Activated CD8-positive, alpha-beta T cell treated with anti-CD3 and anti-CD28 coated beads for 36 hours (primary cell): ENCODE measurements at regions not wholly inside any gene's neighbourhood (a gene's known extent, or its start where the extent isn't known, plus 50 kb on each side); places are given as distances from the start of the nearest gene placed in this dataset.
"Not testable (repeated sequence)": the region's sequence is repeated elsewhere in the genome, so short reads cannot be mapped to it uniquely, and the experiment has no call there.

Experiments used
- ATAC-seq: fragments of 200-7000 bp; cut with Tn5 transposase; one replicate; pipeline ENCODE4 v1.10.0; 2021; ENCODE audit warnings: mild to moderate bottlenecking, moderate library complexity
- CTCF ChIA-PET: fragments of 350-600 bp; sonication (Branson Sonifier 250); formaldehyde crosslinking; loops from one replicate; lab custom pipeline; 2021; ENCODE audit warnings: antibody characterized with exemption; lab: Charles Lee
- POLR2A ChIA-PET: fragments of 350-600 bp; sonication (Branson Sonifier 250); formaldehyde crosslinking; loops from one replicate; lab custom pipeline; 2021; ENCODE audit warnings: antibody characterized with exemption; lab: Charles Lee
- DNase-seq: peaks from one replicate; pipeline ENCODE4 v3.0.0-alpha.2; 2020
- H3K27ac Mint-ChIP-seq: one replicate; pipeline ENCODE4 v1.8.0; 2021; ENCODE audit warnings: mild to moderate bottlenecking, mixed read lengths
- H3K27me3 Mint-ChIP-seq: one replicate; pipeline ENCODE4 v1.8.0; 2021; ENCODE audit warnings: mixed read lengths
- H3K36me3 Mint-ChIP-seq: one replicate; pipeline ENCODE4 v1.8.0; 2021; ENCODE audit warnings: low read depth, mixed read lengths
- H3K4me1 Mint-ChIP-seq: one replicate; pipeline ENCODE4 v1.8.0; 2021; ENCODE audit warnings: low read depth, mixed read lengths
- H3K4me3 Mint-ChIP-seq: one replicate; pipeline ENCODE4 v1.8.0; 2021; ENCODE audit warnings: mild to moderate bottlenecking, moderate library complexity, mixed read lengths
- H3K9me3 Mint-ChIP-seq: one replicate; pipeline ENCODE4 v1.8.0; 2021; ENCODE audit warnings: mixed read lengths
- CTCF ChIP-seq: fragments of 200-600 bp; IDR thresholded peaks from one replicate; pipeline ENCODE4 v1.8.0; 2022; ENCODE audit warnings: antibody characterized with exemption, mild to moderate bottlenecking
- intact Hi-C: fragments of 100-400 bp; cut with micrococcal nuclease; formaldehyde crosslinking; loops from one replicate; pipeline ENCODE4 v1.10.0; 2022

GRCh38 chr18:71233177-71233576 is 944.3 kb downstream of the SOCS6 start:
- Mint-ChIP-seq H3K27me3 (no peaks in the 10 kb centered on the region), H3K36me3 (no peaks in the 10 kb centered on the region), H3K4me3 (no peak overlapping the region), H3K27ac (no peak overlapping the region), H3K4me1 (no peaks in the 10 kb centered on the region), H3K9me3 (no peaks in the 10 kb centered on the region)
- intact Hi-C loops, result no loop called here
- ATAC-seq (no peak), DNase-seq (no peak)
- TF ChIP-seq CTCF, result no peak
- ChIA-PET CTCF (no interaction called here), POLR2A (no interaction called here)

- ChIA-PET POLR2A (no interaction called here), CTCF (no interaction called here)
- Mint-ChIP-seq H3K27ac (no peak overlapping the region), H3K4me3 (no peak overlapping the region), H3K4me1 (no peaks in the 10 kb centered on the region), H3K27me3 (no peaks in the 10 kb centered on the region), H3K9me3 (no peaks in the 10 kb centered on the region), H3K36me3 (no peaks in the 10 kb centered on the region)
- intact Hi-C loops, result no loop called here
- no peak for TF ChIP-seq CTCF
- DNase-seq (no peak), ATAC-seq (no peak)
Observed at GRCh38 chr18:71223486-71223885, 934.6 kb downstream of the SOCS6 start.

- no peaks in the 10 kb centered on the region for H3K9me3 Mint-ChIP-seq
- DNase-seq (no peak), ATAC-seq (no peak)
- H3K27ac Mint-ChIP-seq, result no peak overlapping the region
- no peak overlapping the region for H3K4me3 Mint-ChIP-seq
- POLR2A ChIA-PET, result no interaction called here
- no peaks in the 10 kb centered on the region for H3K4me1 Mint-ChIP-seq
- CTCF ChIA-PET, result no interaction called here
- intact Hi-C loops, result no loop called here
- H3K27me3 Mint-ChIP-seq, result no peaks in the 10 kb centered on the region
- H3K36me3 Mint-ChIP-seq, result no peaks in the 10 kb centered on the region
- no peak for TF ChIP-seq CTCF
Observed at GRCh38 chr18:71221405-71221804, 932.6 kb downstream of the SOCS6 start.

GRCh38 chr18:71212739-71213138 is 923.9 kb downstream of the SOCS6 start:
- intact Hi-C loops, H3K9me3 Mint-ChIP-seq, H3K27me3 Mint-ChIP-seq: not testable (repeated sequence)

GRCh38 chr18:71212222-71212621 is 923.4 kb downstream of the SOCS6 start:
- no peaks in the 10 kb centered on the region for H3K27me3 Mint-ChIP-seq
- no peaks in the 10 kb centered on the region for H3K36me3 Mint-ChIP-seq
- POLR2A ChIA-PET, result no interaction called here
- no peaks in the 10 kb centered on the region for H3K4me1 Mint-ChIP-seq
- peaks cover 6% of the 10 kb centered on the region for H3K9me3 Mint-ChIP-seq
- TF ChIP-seq CTCF, result no peak
- DNase-seq, result no peak
- no peak overlapping the region for H3K27ac Mint-ChIP-seq
- H3K4me3 Mint-ChIP-seq, result no peak overlapping the region
- no peak for ATAC-seq
- CTCF ChIA-PET, result no interaction called here
- intact Hi-C loops, result no loop called here

More at GRCh38 chr18:71212739-71213138, 923.9 kb downstream of the SOCS6 start:
- H3K4me1 Mint-ChIP-seq, DNase-seq, ATAC-seq, CTCF ChIA-PET, H3K4me3 Mint-ChIP-seq, H3K36me3 Mint-ChIP-seq, POLR2A ChIA-PET, H3K27ac Mint-ChIP-seq: not testable (repeated sequence)

DNA sequence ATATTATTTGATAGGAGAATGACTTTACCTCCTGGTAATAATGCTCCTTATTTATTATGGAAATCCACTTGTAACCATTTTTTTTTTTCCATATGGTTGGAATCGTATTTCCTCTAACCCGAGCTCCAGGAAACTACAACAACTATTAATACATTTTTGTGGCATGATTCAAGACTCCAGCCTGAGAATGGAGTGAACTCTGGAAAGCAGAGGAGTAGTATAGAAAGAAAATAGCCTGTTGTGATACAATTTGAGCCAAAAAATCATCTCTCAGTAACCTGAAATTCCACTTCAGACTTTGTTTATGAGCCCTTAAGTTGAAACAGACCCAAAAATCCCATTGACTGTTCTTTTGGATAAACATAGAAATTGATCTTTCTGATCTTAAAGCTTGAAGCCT is 921.1 kb downstream of the SOCS6 start:
- no peak overlapping the region for H3K27ac Mint-ChIP-seq
- peaks cover 6% of the 10 kb centered on the region for H3K9me3 Mint-ChIP-seq
- H3K4me1 Mint-ChIP-seq, result no peaks in the 10 kb centered on the region
- no peaks in the 10 kb centered on the region for H3K27me3 Mint-ChIP-seq
- CTCF ChIA-PET, result no interaction called here
- no peaks in the 10 kb centered on the region for H3K36me3 Mint-ChIP-seq
- ATAC-seq (no peak), DNase-seq (no peak)
- TF ChIP-seq CTCF, result no peak
- no peak overlapping the region for H3K4me3 Mint-ChIP-seq
- intact Hi-C loops, result no loop called here
- POLR2A ChIA-PET, result no interaction called here
